ENCODE measurements at regions not wholly inside any gene's neighbourhood (a gene's known extent, or its start where the extent isn't known, plus 50 kb on each side); places are given as distances from the start of the nearest gene placed in this dataset.

GRCh38 chr3:182303169-182303568, 490.1 kb upstream of the ATP11B start:
- ChIA-PET CTCF (no interaction called here), POLR2A (no interaction called here)
- H3K27me3 Mint-ChIP-seq (ENCODE audit: insufficient read depth, unreplicated experiment), result no peaks in the 10 kb centered on the region
- no peaks in the 10 kb centered on the region for H3K36me3 Mint-ChIP-seq (ENCODE audit: insufficient read depth, unreplicated experiment)
- no peaks in the 10 kb centered on the region for H3K4me1 ChIP-seq
- peaks cover 7% of the 10 kb centered on the region for H3K4me1 Mint-ChIP-seq (ENCODE audit: low read depth, unreplicated experiment)
- no peaks in the 10 kb centered on the region for H3K36me3 ChIP-seq (ENCODE audit: control insufficient read depth, insufficient read depth, low read length)
- intact Hi-C loops (cut with micrococcal nuclease; ENCODE audit: unreplicated experiment), result no loop called here
- TF ChIP-seq CTCF (IDR thresholded peaks at IDR 0.05; ENCODE audit: insufficient read depth in 1 of 2, low read depth in 1 of 2, low read length in 1 of 2, severe bottlenecking in 1 of 2, unreplicated experiment in 1 of 2), result no peak
- DNase-seq, result no peak
- no TSS peak for BruUV-seq (replicated peaks)
- no peak overlapping the region for H3K4me3 ChIP-seq (ENCODE audit: low read depth, low read length)
- no peak overlapping the region for H3K4me3 Mint-ChIP-seq (ENCODE audit: unreplicated experiment)
- no peaks in the 10 kb centered on the region for H3K9me3 Mint-ChIP-seq (ENCODE audit: unreplicated experiment)
- H3K9me3 ChIP-seq, result no peaks in the 10 kb centered on the region
- no peak overlapping the region for H3K27ac Mint-ChIP-seq (ENCODE audit: unreplicated experiment)
- no peaks in the 10 kb centered on the region for H3K27me3 ChIP-seq (replicated peaks; ENCODE audit: control insufficient read depth, insufficient read depth, low read length)

- Histone ChIP-seq H3K4me1 (no peaks in the 10 kb centered on the region), H3K36me3 (ENCODE audit: control insufficient read depth, insufficient read depth, low read length) (no peaks in the 10 kb centered on the region), H3K4me3 (ENCODE audit: low read depth, low read length) (no peak overlapping the region), H3K27me3 (replicated peaks; ENCODE audit: control insufficient read depth, insufficient read depth, low read length) (no peaks in the 10 kb centered on the region; the same call in 1 of the 2 replicates), H3K9me3 (no peaks in the 10 kb centered on the region)
- Mint-ChIP-seq H3K27ac (ENCODE audit: unreplicated experiment) (no peak overlapping the region), H3K36me3 (ENCODE audit: insufficient read depth, unreplicated experiment) (no peaks in the 10 kb centered on the region), H3K4me1 (ENCODE audit: low read depth, unreplicated experiment) (peaks cover 3% of the 10 kb centered on the region), H3K27me3 (ENCODE audit: insufficient read depth, unreplicated experiment) (no peaks in the 10 kb centered on the region), H3K9me3 (ENCODE audit: unreplicated experiment) (no peaks in the 10 kb centered on the region), H3K4me3 (ENCODE audit: unreplicated experiment) (no peak overlapping the region)
- CTCF ChIA-PET, result no interaction called here
- intact Hi-C loops (cut with micrococcal nuclease; ENCODE audit: unreplicated experiment), result no loop called here
- DNase-seq, result no peak
- BruUV-seq (replicated peaks), result no TSS peak
- no peak for TF ChIP-seq CTCF (IDR thresholded peaks at IDR 0.05; ENCODE audit: insufficient read depth in 1 of 2, low read depth in 1 of 2, low read length in 1 of 2, severe bottlenecking in 1 of 2, unreplicated experiment in 1 of 2)
- POLR2A ChIA-PET, result no interaction called here
Observed at GRCh38 chr3:182305881-182306665, 487.2 kb upstream of the ATP11B start.

DNA sequence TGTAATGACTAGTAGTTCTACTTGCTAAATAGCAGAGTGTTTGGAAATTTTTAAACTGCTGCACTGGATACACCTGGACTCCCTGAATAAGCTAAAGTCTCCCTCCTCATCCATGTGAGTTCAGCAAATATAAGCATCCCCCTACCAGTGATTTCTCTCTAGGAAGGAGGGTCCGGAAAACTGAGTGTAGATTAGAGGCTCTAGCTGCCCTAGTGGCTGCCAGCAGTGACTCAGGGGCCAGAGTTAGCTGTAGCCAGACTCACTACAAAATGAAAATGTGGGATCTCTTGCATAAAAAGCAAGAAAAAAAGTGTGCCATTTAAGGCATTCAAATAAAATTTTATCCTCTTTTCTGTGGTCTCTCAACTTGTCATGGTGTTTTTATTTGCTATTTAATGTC, 485.0 kb upstream of the ATP11B start:
- Histone ChIP-seq H3K9me3 (no peaks in the 10 kb centered on the region), H3K27me3 (replicated peaks; ENCODE audit: control insufficient read depth, insufficient read depth, low read length) (no peaks in the 10 kb centered on the region; the same call in 1 of the 2 replicates), H3K4me1 (no peaks in the 10 kb centered on the region), H3K4me3 (ENCODE audit: low read depth, low read length) (no peak overlapping the region), H3K36me3 (ENCODE audit: control insufficient read depth, insufficient read depth, low read length) (no peaks in the 10 kb centered on the region)
- CTCF ChIA-PET, result no interaction called here
- Mint-ChIP-seq H3K4me1 (ENCODE audit: low read depth, unreplicated experiment) (no peaks in the 10 kb centered on the region), H3K4me3 (ENCODE audit: unreplicated experiment) (no peak overlapping the region), H3K9me3 (ENCODE audit: unreplicated experiment) (no peaks in the 10 kb centered on the region), H3K27ac (ENCODE audit: unreplicated experiment) (no peak overlapping the region), H3K36me3 (ENCODE audit: insufficient read depth, unreplicated experiment) (no peaks in the 10 kb centered on the region), H3K27me3 (ENCODE audit: insufficient read depth, unreplicated experiment) (no peaks in the 10 kb centered on the region)
- DNase-seq, result no peak
- TF ChIP-seq CTCF (IDR thresholded peaks at IDR 0.05; ENCODE audit: insufficient read depth in 1 of 2, low read depth in 1 of 2, low read length in 1 of 2, severe bottlenecking in 1 of 2, unreplicated experiment in 1 of 2), result no peak
- POLR2A ChIA-PET, result no interaction called here
- intact Hi-C loops (cut with micrococcal nuclease; ENCODE audit: unreplicated experiment), result no loop called here
- no TSS peak for BruUV-seq (replicated peaks)
